ENCODE measurements at regions not wholly inside any gene's neighbourhood (a gene's known extent, or its start where the extent isn't known, plus 50 kb on each side); places are given as distances from the start of the nearest gene placed in this dataset.

DNA sequence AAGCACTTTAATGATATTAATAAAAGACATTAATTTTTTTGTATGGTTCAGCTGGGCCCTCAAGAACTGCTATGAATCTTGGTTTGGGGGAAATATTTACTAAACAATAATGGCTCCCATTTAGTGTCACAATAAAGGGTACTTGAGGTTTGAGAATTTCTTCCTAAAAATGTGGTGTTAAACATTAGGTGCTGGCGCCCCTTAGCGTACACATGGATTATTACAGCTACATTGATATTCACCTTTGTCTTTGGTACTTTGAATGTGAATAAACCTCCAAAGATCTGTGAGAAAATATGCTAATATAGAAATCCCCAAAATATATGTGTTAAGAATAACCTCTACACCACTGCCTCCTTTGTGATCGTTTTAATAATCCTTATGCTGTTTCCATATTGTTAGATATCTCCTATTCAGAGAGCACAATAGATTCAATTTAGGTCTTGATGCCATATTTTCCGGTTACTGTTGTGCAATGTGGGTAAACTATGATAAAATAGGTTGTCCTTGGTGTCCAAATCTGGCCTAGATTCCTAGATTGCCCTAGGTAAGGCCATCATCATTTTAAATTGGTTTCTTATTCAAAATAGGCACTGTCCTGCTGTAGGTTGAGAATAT, 161.8 kb upstream of the CACNA2D1 start (continued):
- TF ChIP-seq, protein P1, sequence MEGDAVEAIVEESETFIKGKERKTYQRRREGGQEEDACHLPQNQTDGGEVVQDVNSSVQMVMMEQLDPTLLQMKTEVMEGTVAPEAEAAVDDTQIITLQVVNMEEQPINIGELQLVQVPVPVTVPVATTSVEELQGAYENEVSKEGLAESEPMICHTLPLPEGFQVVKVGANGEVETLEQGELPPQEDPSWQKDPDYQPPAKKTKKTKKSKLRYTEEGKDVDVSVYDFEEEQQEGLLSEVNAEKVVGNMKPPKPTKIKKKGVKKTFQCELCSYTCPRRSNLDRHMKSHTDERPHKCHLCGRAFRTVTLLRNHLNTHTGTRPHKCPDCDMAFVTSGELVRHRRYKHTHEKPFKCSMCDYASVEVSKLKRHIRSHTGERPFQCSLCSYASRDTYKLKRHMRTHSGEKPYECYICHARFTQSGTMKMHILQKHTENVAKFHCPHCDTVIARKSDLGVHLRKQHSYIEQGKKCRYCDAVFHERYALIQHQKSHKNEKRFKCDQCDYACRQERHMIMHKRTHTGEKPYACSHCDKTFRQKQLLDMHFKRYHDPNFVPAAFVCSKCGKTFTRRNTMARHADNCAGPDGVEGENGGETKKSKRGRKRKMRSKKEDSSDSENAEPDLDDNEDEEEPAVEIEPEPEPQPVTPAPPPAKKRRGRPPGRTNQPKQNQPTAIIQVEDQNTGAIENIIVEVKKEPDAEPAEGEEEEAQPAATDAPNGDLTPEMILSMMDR (IDR thresholded peaks at IDR 0.05) = peak; percentile 99
- TF ChIP-seq NFIC (IDR thresholded peaks at IDR 0.05; ENCODE audit: borderline replicate concordance) (no peak), TEAD4 (IDR thresholded peaks at IDR 0.05; ENCODE audit: borderline replicate concordance, insufficient read depth) (no peak), SMC3 (IDR thresholded peaks at IDR 0.05; ENCODE audit: low read depth, low read length) (peak; percentile 84), NRF1 (IDR thresholded peaks at IDR 0.05; ENCODE audit: low read depth, low read length) (no peak), SIN3A (IDR thresholded peaks at IDR 0.05; ENCODE audit: borderline replicate concordance, low read depth, low read length) (no peak), TAF1 (IDR thresholded peaks at IDR 0.05; ENCODE audit: borderline replicate concordance, low read depth, low read length) (no peak), FOXM1 (IDR thresholded peaks at IDR 0.05; ENCODE audit: low read depth) (no peak), RFX5 (IDR thresholded peaks at IDR 0.05; ENCODE audit: low read length) (no peak)

GRCh38 chr7:82602066-82602465, 158.5 kb upstream of the CACNA2D1 start:
- Histone ChIP-seq H3K9me3 (no peaks in the 10 kb centered on the region), H3K9me2 (no peaks in the 10 kb centered on the region), H3K36me3 (replicated peaks in 1 of 2; ENCODE audit: control insufficient read depth in 1 of 2, insufficient read depth in 2 of 2, low read length in 1 of 2) (no peaks in the 10 kb centered on the region), H4K20me1 (ENCODE audit: insufficient read depth) (no peaks in the 10 kb centered on the region), H3K27ac (ENCODE audit: low read depth in 2 of 2, low read length in 1 of 2) (no peak overlapping the region), H3K9ac (no peak overlapping the region), H2AFZ (ENCODE audit: low read depth) (no peak overlapping the region), H3K79me2 (ENCODE audit: insufficient read depth) (no peaks in the 10 kb centered on the region), H3F3A (replicated peaks; ENCODE audit: insufficient read depth) (peaks cover 10% of the 10 kb centered on the region), H3K4me3 (ENCODE audit: low read depth in 2 of 2, low read length in 1 of 2) (no peak overlapping the region), H3K27me3 (ENCODE audit: insufficient read depth) (no peaks in the 10 kb centered on the region), H3K4me2 (no peak overlapping the region), H3K4me1 (ENCODE audit: control insufficient read depth in 1 of 2, insufficient read depth in 2 of 2, low read depth in 1 of 2, low read length in 1 of 2) (no peaks in the 10 kb centered on the region)
- CTCF ChIA-PET = interaction anchor here (1.5 kb wide), 1 partner anchor 584 kb away, joined by 3 read pairs; no protein-coding TSS in a partner anchor
- DNase-seq = no peak
- WGBS (ENCODE audit: low lambda C conversion rate) = 94% methylated on average over 7 of the region's 7 CpGs
- POLR2A ChIA-PET = no interaction called here
- TF ChIP-seq, protein P1 (IDR thresholded peaks at IDR 0.05) = no peak
- TF ChIP-seq GABPA (IDR thresholded peaks at IDR 0.05; ENCODE audit: low read depth) = no peak

GRCh38 chr7:82600531-82600930, 157.0 kb upstream of the CACNA2D1 start:
- Histone ChIP-seq H4K20me1 (ENCODE audit: insufficient read depth) (no peaks in the 10 kb centered on the region), H3K4me3 (ENCODE audit: low read depth in 2 of 2, low read length in 1 of 2) (no peak overlapping the region), H3K36me3 (replicated peaks in 1 of 2; ENCODE audit: control insufficient read depth in 1 of 2, insufficient read depth in 2 of 2, low read length in 1 of 2) (no peaks in the 10 kb centered on the region), H3K9me3 (no peaks in the 10 kb centered on the region), H3K9ac (no peak overlapping the region), H3F3A (replicated peaks; ENCODE audit: insufficient read depth) (peaks cover 5% of the 10 kb centered on the region), H2AFZ (ENCODE audit: low read depth) (no peak overlapping the region), H3K9me2 (no peaks in the 10 kb centered on the region), H3K79me2 (ENCODE audit: insufficient read depth) (no peaks in the 10 kb centered on the region), H3K4me2 (no peak overlapping the region), H3K4me1 (ENCODE audit: control insufficient read depth in 1 of 2, insufficient read depth in 2 of 2, low read depth in 1 of 2, low read length in 1 of 2) (no peaks in the 10 kb centered on the region), H3K27me3 (ENCODE audit: insufficient read depth) (no peaks in the 10 kb centered on the region), H3K27ac (ENCODE audit: low read depth in 2 of 2, low read length in 1 of 2) (no peak overlapping the region)
- ChIA-PET CTCF (interaction anchor here (0.6 to 1.7 kb wide), 9 partner anchors 28 to 1118 kb away, joined by 3 to 7 read pairs (median 3); no protein-coding TSS in a partner anchor), POLR2A (no interaction called here)
- WGBS (ENCODE audit: low lambda C conversion rate) = 70% methylated on average over 3 of the region's 3 CpGs
- no peak for DNase-seq
- TF ChIP-seq USF1 (IDR thresholded peaks at IDR 0.05; ENCODE audit: borderline replicate concordance, low read depth) = no peak
- TF ChIP-seq, protein P2, sequence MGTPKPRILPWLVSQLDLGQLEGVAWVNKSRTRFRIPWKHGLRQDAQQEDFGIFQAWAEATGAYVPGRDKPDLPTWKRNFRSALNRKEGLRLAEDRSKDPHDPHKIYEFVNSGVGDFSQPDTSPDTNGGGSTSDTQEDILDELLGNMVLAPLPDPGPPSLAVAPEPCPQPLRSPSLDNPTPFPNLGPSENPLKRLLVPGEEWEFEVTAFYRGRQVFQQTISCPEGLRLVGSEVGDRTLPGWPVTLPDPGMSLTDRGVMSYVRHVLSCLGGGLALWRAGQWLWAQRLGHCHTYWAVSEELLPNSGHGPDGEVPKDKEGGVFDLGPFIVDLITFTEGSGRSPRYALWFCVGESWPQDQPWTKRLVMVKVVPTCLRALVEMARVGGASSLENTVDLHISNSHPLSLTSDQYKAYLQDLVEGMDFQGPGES (IDR thresholded peaks at IDR 0.05; ENCODE audit: low read depth, low read length) = no peak
- no peak for TF ChIP-seq TCF12 (IDR thresholded peaks at IDR 0.05)
- peak; percentile 8; the same call in 1 of the 2 replicates for TF ChIP-seq SMC3 (IDR thresholded peaks at IDR 0.05; ENCODE audit: low read depth, low read length)
- TF ChIP-seq RAD21 (IDR thresholded peaks at IDR 0.05; ENCODE audit: low read length) = peak; percentile 12; the same call in 1 of the 2 replicates
- TF ChIP-seq EZH2phosphoT487 (IDR thresholded peaks at IDR 0.05; ENCODE audit: borderline replicate concordance, low read depth) = no peak
- TF ChIP-seq, protein P3, sequence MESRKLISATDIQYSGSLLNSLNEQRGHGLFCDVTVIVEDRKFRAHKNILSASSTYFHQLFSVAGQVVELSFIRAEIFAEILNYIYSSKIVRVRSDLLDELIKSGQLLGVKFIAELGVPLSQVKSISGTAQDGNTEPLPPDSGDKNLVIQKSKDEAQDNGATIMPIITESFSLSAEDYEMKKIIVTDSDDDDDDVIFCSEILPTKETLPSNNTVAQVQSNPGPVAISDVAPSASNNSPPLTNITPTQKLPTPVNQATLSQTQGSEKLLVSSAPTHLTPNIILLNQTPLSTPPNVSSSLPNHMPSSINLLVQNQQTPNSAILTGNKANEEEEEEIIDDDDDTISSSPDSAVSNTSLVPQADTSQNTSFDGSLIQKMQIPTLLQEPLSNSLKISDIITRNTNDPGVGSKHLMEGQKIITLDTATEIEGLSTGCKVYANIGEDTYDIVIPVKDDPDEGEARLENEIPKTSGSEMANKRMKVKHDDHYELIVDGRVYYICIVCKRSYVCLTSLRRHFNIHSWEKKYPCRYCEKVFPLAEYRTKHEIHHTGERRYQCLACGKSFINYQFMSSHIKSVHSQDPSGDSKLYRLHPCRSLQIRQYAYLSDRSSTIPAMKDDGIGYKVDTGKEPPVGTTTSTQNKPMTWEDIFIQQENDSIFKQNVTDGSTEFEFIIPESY (IDR thresholded peaks at IDR 0.05; ENCODE audit: borderline replicate concordance, low read depth) = no peak
